HG02642 (cell line): ENCODE measurements at regions not wholly inside any gene's neighbourhood (a gene's known extent, or its start where the extent isn't known, plus 50 kb on each side); places are given as distances from the start of the nearest gene placed in this dataset.
A peak's percentile ranks its signal among the peaks of the same experiment; 100 is the strongest.

ENCODE experiments used
- ATAC-seq: cut with Tn5 transposase; IDR thresholded peaks from one replicate; pipeline ENCODE4 v1.9.1; 2021; ENCODE audit warnings: mild to moderate bottlenecking; ENCODE audit not compliant: unreplicated experiment, poor library complexity

DNA sequence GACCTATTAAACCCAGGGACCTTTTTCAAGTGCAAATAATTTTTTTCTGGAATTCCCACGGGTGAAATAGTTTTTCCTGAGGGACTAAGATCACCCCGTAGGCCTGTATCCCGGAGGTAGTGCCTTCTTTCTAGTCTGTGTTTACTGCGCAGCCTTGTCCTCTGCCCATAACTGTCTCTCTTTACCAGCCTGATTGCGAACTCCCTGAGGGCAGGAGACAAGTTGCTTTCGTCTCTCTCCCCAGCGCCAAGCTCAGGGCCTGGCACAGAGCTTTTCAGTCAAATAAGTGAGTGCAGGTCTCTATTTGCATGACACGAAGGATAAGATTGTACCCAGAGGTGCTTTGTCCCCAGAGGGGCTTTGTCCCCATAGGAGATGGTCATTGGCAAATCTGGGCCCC, 123.9 kb downstream of the DDX1 start:
- no peak for ATAC-seq

DNA sequence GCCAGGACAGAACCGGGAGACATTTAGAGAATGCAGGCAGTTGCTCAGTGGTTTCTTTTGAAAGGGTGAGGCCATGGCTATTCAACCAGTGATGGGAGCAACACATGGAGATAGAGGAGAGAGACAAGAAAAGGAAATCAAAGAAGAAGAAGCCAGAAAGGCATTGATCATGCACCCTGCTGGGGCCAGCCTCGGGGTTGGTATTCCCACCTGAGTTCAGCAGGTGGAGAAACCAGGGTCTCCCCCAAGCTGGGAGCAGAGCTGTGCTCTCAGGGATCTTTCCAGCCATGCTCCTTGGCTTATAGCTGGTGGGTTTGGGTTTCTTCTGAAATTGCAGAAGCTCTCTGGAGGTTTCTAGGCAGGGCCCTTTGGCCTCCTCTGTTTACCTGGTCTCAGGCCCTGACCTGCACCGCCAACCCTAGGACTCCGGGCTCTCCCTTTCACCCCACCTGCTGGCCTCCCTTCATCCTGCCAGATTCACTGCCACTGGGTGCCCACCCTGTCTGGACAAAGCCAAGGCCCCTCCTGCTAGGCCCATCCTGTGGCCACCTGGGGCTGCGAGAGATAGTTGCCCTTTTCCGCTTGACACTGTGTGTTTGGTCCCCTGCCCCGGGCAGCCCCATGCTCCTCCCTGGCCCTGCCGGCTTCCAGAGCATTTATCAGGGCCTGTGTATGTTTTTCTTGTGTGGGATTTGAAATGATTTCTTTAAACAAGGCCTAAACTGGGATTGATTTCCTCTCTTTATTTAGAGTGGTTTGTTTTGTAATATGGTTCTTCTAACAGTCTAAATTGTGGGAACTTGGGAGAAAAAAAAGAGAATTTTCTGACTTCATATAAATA, 126.7 kb downstream of the DDX1 start:
- no peak for ATAC-seq

DNA sequence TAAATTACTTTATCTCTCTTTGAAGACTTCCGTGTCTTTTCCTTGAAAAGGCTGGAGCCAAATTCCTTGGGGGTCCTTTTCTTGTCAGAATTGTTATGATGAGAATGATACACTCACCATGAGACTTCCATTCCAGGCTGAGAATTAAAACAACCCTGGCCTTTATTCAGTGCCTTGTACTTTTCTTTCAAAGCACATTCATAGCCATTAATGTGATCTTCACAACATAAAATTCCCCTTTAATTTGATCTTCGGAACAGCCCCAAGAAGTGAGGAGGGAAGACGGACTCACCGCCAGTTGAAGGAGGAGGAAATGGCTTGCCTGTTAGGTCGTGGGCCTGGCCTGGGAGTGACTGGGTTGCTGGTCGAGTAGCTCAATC, 127.3 kb downstream of the DDX1 start:
- no peak for ATAC-seq

DNA sequence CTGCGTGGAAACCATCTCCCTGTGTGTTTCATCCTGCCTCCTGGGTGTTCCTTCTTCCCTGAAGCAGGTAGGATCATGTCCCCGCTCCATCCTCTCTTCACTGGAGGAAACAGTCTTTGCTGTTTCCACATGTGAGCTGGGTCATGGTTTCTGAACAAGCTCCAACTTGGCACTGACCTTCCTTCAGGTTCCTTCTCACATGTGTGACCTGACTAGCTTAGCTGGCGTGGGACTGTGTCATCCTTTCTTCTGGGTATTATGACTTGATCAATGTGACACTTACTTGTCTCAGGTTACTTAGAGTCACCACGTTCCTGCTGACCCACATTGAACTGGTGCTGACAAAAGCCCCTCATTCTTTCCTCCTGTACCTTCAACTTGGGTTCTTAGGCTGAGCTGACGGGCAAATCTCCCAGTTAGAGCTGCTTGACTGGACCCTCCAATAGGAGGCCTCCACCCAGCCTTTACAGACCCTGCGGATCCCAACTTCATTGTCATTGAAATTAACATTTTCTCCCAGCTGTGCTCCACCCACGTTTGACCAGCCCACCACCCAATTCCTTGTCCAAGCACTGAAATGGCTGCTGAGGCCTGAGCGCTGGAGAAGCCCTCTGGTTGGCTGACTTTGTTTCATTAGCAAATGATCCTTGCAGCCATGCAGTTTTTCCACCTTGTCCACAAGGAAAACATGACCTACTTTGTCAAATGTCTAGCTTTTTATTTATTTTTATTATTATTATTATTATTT, 128.1 kb downstream of the DDX1 start:
- ATAC-seq, result no peak

DNA sequence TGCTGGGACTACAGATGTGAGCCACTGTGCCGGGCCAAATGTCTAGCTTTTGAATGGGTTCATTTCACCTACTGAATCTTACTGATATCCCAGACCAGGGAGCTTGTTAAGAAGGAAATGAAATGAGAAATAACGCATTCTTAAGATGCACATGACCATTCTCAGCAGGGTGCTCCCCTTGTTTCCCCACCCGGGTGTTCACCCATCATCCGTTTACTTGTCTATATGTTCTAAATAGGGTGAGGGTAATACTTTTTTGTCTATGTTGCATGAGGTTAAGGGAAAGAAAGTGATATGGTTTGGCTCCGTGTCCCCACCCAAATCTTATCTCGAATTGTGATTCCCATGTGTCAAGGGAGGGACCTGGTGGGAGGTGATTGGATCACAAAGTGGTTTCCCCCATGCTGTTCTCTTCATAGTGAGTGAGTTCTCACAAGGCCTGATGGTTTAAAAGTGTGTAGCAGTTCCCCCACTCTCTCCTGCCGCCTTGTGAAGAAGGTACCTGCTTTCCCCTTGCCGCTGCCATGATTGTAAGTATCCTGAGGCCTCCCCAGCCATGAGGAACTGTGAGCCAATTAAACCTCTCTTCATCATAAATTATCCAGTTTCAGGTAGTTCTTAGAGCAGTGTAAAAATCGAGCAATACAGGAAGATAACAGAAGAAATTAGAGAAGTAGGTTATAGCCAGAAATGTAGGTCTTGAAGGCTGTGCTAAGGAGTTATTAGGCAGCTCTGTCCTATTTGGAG, 129.1 kb downstream of the DDX1 start:
- ATAC-seq, result no peak

DNA sequence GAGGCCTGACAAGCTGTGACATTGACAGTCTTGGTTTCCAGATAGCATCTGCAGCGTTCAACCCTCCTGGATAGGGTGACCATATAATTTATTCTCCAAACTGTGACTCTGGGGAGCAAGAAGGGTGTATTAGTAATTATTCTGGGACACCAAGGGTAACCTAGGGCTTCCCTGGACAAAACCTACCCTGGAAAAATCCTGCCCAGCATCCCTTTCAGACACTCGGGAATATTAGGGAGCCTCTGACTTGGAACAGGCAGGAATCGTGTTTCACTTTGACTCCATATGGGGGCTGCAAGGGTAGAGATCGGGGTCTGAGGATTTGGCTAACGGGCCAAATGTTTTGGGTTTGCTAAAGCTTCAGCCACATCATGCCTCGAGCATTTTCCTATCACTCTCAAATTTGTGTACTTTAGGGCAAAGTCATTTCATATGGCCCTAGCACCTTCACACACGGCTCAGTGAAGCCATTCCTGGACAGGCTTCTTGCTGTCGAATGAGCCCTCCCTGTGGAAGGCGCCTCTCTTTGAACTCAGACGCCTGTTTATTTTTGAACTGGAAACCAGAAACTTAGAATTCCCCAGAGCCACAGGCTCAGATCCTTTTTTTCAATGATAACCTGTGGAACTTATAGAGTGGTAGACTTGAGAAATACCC, 129.9 kb downstream of the DDX1 start:
- no peak for ATAC-seq

DNA sequence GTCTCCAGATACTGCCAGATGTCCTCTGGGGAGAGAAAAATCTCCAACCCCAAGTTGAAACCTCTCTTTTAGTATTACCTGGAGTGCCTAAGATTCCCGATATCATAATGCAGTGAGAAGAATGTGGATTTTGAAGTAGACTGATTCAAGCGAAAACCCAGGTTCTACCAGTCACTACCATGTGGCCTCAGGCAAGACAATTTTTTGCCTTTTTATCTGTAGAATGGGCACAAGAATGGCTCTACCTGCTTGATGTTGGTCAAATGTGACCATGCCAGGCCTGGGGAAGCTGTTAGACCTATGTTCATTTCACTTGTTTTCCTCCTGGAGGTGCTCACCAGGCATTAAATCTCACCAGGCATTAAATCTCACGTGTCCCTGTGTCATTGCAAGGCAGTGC, 131.3 kb downstream of the DDX1 start:
- no peak for ATAC-seq

DNA sequence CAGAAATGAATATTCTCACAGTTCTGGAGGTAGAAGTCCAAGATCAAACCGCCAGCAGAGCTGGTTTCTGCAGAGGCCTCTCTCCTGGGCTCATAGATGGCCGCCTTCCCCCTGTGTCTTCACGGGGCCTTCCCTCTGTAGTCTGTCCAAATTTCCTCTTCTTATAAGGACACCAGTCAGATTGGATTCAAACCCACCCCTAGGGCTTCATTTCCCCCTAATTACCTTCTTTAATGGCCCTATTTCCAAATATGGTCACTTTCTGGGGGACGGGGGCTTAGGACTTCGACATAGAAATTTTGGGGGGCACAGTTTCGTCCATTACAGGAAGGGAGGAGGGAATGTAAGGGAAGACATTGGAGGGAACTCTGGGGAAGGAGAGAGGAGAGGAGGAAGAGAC, 132.6 kb downstream of the DDX1 start:
- no peak for ATAC-seq

DNA sequence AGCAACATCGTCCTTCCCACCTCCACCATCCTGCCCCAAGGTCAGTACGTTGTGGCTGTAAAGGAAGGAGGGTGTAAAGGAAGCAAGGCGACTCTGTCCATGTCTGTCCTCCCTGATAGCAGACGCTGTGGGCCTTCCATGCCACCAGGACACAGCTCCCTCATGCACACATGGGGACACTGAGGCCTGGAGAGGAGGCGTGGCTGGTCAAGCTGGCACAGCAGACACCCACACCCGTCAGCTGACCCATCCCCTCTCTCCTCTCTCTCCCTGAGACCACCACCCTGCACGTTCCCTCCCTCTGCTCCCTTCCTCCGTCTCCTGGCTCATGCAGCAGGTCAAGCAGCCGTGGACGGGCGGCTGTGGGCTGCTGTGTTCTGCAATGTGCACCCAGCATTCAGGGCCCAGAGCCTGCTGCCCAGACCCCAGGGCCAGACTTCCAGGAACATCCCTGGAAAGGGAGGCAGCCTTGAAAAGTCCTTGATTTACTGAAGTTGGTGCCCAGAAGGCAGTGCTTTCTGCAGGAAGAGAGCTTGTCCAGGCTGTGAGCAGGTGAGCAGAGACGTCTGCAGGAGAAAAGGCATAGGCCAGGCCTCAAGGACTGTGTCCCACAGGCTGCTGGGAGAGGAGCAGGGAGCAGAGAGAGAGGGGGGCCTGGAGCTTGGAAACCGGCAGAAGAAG, 133.6 kb downstream of the DDX1 start:
- no peak for ATAC-seq

DNA sequence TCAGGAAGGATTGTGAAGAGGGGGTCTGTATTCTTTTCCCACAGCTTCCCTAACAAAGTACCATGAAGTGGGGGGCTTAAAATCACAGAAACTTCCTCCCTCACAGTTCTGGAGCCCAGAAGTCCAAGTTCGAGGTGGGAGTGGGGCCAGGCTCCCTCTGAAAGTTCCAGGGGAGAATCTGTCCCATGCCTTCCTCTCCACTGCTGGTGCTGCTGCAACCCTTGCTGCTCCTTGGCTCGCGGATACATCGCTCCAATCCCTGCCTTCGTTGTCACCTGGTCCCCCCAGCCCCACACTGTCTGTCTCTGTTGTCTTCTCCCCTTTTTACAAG, 134.1 kb downstream of the DDX1 start:
- ATAC-seq, result no peak

DNA sequence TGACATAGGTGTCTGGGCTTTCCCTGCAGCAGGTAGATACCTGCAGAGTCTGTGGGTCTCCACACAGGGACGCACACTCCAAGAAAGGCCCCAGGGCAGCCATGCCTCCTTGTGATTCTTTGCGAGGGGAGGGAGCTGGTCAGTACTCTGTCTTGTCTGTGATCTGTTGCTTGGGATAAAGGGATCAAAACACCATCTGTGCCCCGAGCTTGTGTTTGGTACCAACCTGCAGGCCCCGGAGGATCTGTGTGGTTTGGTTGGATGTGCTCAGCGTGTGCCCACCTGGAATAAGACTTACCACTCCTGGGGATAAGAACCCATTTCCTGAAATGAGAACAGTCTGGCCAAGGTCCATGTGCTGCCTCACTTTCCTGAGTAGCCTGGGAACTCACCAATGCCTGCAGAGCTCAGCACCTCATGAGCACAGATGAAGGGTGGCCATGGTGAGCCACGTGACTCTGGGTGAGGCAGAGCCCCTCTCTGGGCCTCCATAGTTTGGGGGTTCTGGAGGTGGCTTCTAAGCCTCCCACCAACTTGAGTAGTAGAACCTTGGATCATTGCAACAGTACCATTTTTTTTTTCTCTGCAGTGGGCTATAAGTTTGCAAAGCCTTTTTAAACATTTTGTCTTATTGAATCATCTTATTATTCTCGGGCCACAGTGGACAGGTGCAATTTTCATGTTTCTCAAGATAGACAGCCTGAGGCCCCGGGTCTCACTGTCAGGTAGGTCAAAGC, 134.8 kb downstream of the DDX1 start:
- no peak for ATAC-seq

DNA sequence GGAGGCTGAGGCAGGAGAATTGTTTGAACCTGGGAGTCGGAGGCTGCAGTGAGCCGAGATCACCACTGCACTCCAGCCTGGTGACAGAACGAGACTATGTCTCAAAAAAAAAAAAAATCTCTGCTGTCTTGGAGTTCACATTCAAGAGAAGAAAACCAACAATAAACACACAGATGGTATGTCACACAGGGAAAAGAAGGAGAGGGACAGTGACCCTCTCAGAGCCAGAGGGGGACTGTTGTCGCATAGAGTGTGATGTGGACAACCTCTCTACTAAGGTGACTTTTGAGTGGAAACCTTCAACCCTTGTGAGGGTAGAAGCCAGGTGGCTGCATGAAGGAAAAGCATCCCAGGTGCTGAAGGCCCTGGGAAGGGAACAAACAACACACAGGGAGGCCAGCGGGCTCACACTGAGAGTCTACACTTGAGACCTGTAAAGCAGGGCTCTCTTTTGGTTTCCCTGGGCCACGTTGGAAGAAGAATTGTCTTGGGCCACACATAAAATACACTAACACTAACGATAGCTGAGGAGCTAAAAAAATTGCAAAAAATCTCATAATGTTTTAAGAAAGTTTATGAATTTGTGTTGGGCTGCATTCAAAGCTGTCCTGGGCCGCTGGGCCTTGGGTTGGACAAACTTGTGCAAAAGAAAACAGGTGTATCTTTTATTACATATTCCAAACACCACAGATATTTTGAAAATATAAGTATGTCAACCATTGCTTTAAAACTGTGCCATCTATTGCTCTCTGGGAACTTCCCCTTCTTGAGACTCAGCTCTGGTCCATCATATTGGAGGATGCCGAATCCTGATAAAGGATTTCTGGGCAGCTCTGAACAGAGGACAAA, 136.0 kb downstream of the DDX1 start:
- no peak for ATAC-seq

DNA sequence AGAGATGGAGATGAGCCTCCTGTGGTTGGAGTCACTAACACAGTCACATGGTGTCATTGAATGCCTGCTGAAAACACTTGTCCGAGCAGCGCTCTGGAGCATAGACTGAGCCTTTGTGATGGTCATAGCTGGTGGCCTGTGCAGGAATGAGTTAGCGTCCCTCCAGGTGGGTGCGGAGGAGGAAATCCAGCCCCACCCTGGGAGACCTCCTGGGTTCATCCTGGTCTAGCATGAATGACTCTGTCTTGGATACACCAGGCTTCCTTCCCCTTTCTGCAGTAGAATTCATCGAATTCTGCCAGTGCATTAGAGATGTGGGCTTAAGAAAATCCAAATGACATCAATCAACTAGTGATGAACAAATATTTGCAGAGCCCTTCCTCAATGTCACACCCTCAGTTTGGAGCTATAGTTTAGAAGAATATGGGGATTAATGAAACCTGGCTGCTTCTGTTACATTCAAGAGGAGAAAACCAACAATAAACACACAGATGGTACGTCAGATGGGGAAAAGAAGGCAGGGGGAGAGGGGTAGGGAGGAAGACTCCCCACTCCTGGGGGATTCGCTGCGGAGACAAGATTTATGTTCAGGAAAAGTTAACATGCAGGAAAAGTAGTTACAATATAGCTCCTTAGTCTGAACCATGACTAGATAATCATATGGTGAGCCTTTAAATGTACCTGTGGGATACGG, 136.7 kb downstream of the DDX1 start:
- ATAC-seq, result no peak

DNA sequence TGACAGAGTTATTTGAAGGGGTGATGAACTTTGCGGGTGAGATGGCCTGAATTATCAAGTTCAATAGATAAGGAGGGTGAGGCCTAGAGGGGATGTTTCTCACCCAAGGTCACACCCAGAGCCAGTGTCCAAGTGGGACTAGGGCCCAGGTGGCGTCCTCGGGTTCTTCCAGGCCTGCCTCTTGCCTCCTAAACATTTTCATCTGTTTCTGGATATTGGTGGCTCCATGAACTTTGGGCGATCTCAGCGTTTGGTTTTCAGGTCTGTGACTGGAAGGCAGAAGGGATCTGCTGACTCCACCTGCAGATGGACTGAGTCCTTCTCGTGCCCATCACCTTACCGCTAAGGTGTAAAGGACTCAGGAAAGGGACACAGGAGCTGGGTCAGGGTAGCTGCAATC, 137.3 kb downstream of the DDX1 start:
- ATAC-seq, result no peak

DNA sequence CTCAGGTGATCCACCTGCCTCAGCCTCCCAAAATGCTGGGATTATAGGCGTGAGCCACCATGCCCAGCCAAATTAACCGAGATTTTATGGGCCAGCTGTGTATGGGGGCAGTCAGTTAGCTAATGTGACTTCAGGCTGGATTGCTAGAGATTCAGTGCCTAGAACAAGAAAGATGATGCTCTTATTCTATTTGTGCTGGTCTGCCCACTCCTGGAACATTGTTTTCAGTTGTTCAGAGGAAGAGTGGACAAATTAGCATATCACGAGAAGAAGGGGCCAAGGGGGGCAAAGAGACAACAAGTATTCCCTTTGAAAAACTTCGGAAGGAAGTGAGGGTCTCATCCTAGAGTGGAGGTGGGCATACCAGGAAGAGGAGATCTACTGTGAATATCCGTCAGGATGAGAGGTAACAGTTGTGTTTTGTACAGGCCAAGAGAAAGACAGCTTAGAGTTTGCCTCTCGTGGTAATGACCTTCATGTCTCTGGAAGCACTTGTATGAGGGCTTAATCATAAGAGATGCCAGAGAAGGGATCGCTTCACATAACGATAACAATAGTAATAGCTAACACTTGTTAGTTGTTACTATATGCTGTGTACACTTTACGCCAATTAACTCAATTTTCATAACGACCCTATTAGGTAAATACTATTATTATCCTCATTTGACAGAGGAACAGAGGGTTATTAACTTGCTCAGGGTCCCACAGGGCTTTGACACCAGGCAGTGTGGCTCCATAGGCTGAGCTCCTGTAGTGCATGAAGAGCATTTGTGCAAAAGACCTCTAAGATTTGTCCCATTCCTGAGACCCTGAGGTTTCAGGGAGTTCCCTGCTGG, 138.3 kb downstream of the DDX1 start:
- ATAC-seq, result peak; percentile 3

DNA sequence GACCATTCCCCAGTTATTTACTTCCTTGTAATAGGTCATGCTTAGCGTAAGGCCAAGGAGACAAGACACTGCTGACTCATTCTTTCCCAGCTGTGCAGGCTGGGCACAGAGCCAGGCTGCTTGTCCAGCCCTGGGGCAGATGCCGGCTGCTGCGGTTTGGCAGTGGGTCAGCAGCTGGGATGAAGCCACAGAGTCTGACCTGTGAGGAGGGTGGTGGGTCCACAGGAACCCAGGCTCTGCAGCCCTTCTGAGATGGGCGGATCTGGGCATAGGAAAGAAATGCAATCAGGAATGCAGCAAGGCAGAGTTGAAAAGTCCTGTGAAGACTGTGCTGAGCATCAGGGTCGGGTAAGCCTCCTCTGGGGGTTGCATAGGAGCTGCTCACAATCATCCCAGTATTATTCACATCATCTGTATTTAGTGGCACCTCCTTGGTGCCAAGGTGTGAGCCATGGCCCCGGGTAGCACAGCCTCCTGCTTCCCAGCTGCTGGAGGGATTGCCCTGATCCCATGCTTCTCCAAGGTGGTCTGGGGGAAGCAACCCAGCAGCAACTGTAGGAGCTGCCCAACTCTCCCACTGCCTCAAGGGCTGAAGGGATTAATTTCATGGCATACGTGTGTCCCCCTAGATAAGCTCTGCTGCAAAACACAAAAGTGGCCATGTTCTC, 139.0 kb downstream of the DDX1 start:
- peak; percentile 59 for ATAC-seq
